GM18498 (cell line): ENCODE measurements at regions not wholly inside any gene's neighbourhood (a gene's known extent, or its start where the extent isn't known, plus 50 kb on each side); places are given as distances from the start of the nearest gene placed in this dataset.

ENCODE experiments used
- ATAC-seq: cut with Tn5 transposase; IDR thresholded peaks from one replicate; pipeline ENCODE4 v1.9.1; 2021; ENCODE audit warnings: mild to moderate bottlenecking, moderate library complexity; ENCODE audit not compliant: unreplicated experiment

- no peak for ATAC-seq
Observed at GRCh38 chr5:171578829-171579491, 159.5 kb downstream of the FGF18 start.

GRCh38 chr5:171579976-171580411, 160.5 kb downstream of the FGF18 start:
- no peak for ATAC-seq

GRCh38 chr5:171580502-171581265, 161.2 kb downstream of the FGF18 start:
- ATAC-seq, result no peak

- no peak for ATAC-seq
Observed at GRCh38 chr5:171581781-171582180, 162.3 kb downstream of the FGF18 start.

GRCh38 chr5:171582849-171583248, 163.4 kb downstream of the FGF18 start:
- ATAC-seq, result no peak

GRCh38 chr5:171585981-171586380, 166.5 kb downstream of the FGF18 start:
- ATAC-seq, result no peak

GRCh38 chr5:171586436-171586835, 167.0 kb downstream of the FGF18 start:
- no peak for ATAC-seq

GRCh38 chr5:171588046-171588445, 168.6 kb downstream of the FGF18 start:
- ATAC-seq, result no peak

GRCh38 chr5:171588790-171589189, 169.3 kb downstream of the FGF18 start:
- ATAC-seq, result no peak

GRCh38 chr5:171589461-171589860, 170.0 kb downstream of the FGF18 start:
- no peak for ATAC-seq

- ATAC-seq, result no peak
Observed at GRCh38 chr5:171592076-171592475, 172.6 kb downstream of the FGF18 start.

- no peak for ATAC-seq
Observed at GRCh38 chr5:171592736-171593135, 173.3 kb downstream of the FGF18 start.

GRCh38 chr5:171593401-171593800, 174.0 kb downstream of the FGF18 start:
- ATAC-seq, result no peak

- ATAC-seq, result no peak
Observed at GRCh38 chr5:171593976-171594375, 174.5 kb downstream of the FGF18 start.

- ATAC-seq, result no peak
Observed at GRCh38 chr5:171595401-171595800, 176.0 kb downstream of the FGF18 start.

GRCh38 chr5:171595801-171596231, 176.4 kb downstream of the FGF18 start:
- ATAC-seq, result no peak

- no peak for ATAC-seq
Observed at GRCh38 chr5:171596391-171596878, 177.0 kb downstream of the FGF18 start.

- ATAC-seq, result no peak
Observed at GRCh38 chr5:171597946-171598640, 178.6 kb downstream of the FGF18 start.

- ATAC-seq, result no peak
Observed at GRCh38 chr5:171598641-171599152, 179.2 kb downstream of the FGF18 start.

GRCh38 chr5:171599411-171599810, 180.0 kb downstream of the FGF18 start:
- no peak for ATAC-seq

GRCh38 chr5:171599957-171600612, 180.6 kb downstream of the FGF18 start:
- ATAC-seq, result no peak
